ENCODE measurements at regions not wholly inside any gene's neighbourhood (a gene's known extent, or its start where the extent isn't known, plus 50 kb on each side); places are given as distances from the start of the nearest gene placed in this dataset.
A peak's percentile ranks its signal among the peaks of the same experiment; 100 is the strongest.

DNA sequence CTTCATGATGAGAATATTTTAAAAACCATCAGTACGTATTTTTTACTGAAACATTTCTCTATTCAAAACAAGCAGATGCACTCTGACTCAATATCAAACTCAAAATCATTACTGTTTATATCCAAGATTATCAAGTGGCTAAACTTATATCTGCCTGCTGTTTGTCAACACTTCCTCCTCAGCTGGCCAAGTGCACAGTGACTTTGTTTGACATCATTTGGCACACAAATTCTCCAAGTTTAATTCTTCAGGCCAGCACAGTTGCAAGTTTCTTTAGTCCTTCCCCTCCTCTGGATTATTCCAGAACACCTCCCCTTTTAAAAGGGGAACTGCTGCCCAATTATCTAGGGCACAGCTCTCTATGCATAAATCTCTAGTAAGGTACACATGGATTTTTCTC is 346.6 kb downstream of the FSIP2 start:
- in situ Hi-C loops (cut with HindIII; ENCODE audit: low sequenced_read_pairs): no loop called here
- TF ChIP-seq, protein P1, sequence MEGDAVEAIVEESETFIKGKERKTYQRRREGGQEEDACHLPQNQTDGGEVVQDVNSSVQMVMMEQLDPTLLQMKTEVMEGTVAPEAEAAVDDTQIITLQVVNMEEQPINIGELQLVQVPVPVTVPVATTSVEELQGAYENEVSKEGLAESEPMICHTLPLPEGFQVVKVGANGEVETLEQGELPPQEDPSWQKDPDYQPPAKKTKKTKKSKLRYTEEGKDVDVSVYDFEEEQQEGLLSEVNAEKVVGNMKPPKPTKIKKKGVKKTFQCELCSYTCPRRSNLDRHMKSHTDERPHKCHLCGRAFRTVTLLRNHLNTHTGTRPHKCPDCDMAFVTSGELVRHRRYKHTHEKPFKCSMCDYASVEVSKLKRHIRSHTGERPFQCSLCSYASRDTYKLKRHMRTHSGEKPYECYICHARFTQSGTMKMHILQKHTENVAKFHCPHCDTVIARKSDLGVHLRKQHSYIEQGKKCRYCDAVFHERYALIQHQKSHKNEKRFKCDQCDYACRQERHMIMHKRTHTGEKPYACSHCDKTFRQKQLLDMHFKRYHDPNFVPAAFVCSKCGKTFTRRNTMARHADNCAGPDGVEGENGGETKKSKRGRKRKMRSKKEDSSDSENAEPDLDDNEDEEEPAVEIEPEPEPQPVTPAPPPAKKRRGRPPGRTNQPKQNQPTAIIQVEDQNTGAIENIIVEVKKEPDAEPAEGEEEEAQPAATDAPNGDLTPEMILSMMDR (IDR thresholded peaks at IDR 0.05; ENCODE audit: low read depth, low read length, missing control alignments): no peak
- H3K4me3 ChIP-seq (ENCODE audit: low read depth, low read length): no peak overlapping the region
- no peak for DNase-seq (ENCODE audit: low read depth)

DNA sequence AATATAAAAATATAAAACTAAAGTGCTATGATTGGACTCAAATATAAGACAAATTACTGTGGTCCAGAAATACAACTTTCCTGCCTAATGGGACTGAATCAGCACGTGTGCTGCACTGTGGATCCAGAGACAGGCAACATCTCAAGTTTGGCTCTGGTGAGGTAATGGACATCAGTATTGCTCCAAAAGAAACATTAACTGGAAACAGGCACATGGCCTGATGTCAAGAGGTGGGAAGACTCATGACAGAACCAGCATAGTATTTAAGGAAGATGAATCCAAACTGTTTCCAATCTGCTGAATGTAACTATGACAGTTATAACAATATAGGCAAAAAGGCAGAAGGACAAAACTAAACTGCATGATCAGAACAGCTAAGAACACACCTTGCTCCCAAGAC is 354.6 kb downstream of the FSIP2 start:
- H3K4me3 ChIP-seq (ENCODE audit: low read depth, low read length): no peak overlapping the region
- in situ Hi-C loops (cut with HindIII; ENCODE audit: low sequenced_read_pairs): no loop called here
- TF ChIP-seq, protein P1 (IDR thresholded peaks at IDR 0.05; ENCODE audit: low read depth, low read length, missing control alignments): no peak
- DNase-seq (ENCODE audit: low read depth): no peak

DNA sequence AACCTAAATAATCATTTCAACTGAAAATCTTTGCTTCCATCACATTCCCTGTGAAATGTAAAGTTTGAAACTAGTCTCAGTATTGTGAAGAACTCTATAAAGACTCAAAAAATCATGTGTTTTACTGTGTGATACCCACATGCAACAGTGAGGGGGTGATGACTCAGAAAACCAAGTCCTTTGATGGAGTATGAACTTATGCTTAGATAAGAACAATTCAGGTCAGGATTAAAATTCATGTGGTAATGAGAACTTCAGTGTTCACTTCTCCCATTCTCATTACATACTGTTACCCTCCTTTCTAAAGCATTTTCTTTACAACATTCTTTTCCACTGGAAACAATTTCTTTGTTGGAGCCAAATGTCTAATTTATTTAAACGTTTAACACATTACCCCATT is 360.2 kb downstream of the FSIP2 start:
- no peak overlapping the region for H3K4me3 ChIP-seq (ENCODE audit: low read depth, low read length)
- TF ChIP-seq, protein P1 (IDR thresholded peaks at IDR 0.05; ENCODE audit: low read depth, low read length, missing control alignments): no peak
- in situ Hi-C loops (cut with HindIII; ENCODE audit: low sequenced_read_pairs): no loop called here
- DNase-seq (ENCODE audit: low read depth): peak; percentile 80

DNA sequence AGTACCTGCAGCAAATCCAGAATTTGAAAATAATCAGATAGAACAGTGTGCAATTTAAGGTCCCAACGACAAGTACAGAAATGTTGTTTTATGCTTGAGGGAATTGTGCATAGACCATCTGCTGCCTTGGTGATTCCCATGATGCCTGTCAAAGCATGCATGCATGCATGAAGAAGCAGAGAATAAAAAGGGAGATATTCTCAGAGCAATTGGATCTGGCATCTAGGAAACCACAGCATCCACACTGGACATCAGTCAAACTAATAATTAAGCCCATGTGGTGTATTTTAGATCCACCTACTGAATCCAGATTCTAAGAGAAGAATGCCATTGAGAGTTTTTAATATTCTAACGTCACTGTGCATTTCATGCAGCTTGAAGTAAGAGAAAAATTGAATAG is 361.2 kb downstream of the FSIP2 start:
- in situ Hi-C loops (cut with HindIII; ENCODE audit: low sequenced_read_pairs): no loop called here
- DNase-seq (ENCODE audit: low read depth): no peak
- no peak overlapping the region for H3K4me3 ChIP-seq (ENCODE audit: low read depth, low read length)
- TF ChIP-seq, protein P1 (IDR thresholded peaks at IDR 0.05; ENCODE audit: low read depth, low read length, missing control alignments): no peak

DNA sequence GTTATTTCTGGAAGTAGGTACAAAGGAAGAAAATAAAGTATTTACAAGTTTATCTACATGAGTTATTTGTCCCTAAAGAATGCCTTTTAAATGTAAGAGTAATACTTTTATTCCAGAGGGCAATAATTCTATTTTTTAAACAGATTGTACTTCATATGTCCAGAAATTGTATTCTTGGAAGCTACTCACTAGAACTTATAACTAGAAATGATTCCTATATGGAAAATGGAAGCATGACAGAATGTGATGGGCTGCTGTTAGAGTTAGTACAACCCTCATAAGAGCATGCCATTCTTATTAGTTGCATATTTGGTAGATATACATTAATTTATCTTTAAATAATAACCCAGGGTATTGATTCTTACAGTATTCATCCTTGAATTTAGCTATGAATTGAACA is 362.0 kb downstream of the FSIP2 start:
- in situ Hi-C loops (cut with HindIII; ENCODE audit: low sequenced_read_pairs): no loop called here
- TF ChIP-seq, protein P1 (IDR thresholded peaks at IDR 0.05; ENCODE audit: low read depth, low read length, missing control alignments): no peak
- no peak overlapping the region for H3K4me3 ChIP-seq (ENCODE audit: low read depth, low read length)
- DNase-seq (ENCODE audit: low read depth): no peak

DNA sequence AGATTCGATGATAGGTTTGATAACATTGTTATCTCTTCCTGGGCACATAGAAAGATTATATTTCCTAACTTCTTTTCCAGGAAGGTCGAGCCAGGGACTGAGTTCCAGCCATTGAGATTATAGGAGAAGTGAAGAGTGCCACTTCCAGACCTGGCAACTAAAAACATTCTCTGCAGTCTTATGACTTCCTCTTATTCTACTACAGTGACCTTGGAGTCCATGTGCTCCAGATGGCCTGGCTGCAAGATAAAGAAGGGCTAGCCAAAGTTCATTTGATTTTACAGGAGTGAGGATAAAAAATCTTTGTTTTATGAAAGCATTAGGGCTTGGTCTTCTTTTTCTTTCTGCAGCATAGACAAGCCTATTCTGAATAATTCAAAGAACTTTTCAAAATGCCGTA is 363.0 kb downstream of the FSIP2 start:
- H3K4me3 ChIP-seq (ENCODE audit: low read depth, low read length): no peak overlapping the region
- DNase-seq (ENCODE audit: low read depth): no peak
- in situ Hi-C loops (cut with HindIII; ENCODE audit: low sequenced_read_pairs): no loop called here
- TF ChIP-seq, protein P1 (IDR thresholded peaks at IDR 0.05; ENCODE audit: low read depth, low read length, missing control alignments): no peak

DNA sequence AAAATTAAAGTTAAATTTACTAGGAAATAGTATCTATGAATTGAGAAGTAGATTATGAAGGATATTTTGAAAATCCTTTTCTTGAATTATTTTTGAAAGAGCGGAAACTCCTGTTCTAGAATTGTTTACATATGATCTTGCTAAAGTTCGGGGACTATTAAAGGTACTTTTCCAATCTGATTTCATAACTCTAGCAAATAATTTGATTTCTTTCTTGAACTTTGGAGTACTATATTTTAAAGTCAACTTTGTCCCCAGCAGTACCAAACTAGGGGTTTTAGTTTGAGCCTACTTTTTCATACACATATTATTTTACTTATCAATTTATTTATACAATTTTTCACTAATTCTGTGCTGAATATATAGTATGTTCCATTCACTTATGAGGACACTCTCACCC is 364.7 kb downstream of the FSIP2 start:
- TF ChIP-seq, protein P1 (IDR thresholded peaks at IDR 0.05; ENCODE audit: low read depth, low read length, missing control alignments): no peak
- no peak for DNase-seq (ENCODE audit: low read depth)
- no peak overlapping the region for H3K4me3 ChIP-seq (ENCODE audit: low read depth, low read length)
- in situ Hi-C loops (cut with HindIII; ENCODE audit: low sequenced_read_pairs): no loop called here
